Fibroblast of lung (primary cell): ENCODE measurements at regions not wholly inside any gene's neighbourhood (a gene's known extent, or its start where the extent isn't known, plus 50 kb on each side); places are given as distances from the start of the nearest gene placed in this dataset.

Experiments
- DNase-seq, 2 donors: peaks; one replicate each; pipeline versions ENCODE4 v3.0.0 to v3.0.0-alpha.2; 2010; ENCODE audit warnings: low read depth in 2 of 2
- H2AFZ ChIP-seq: 2 replicates; pipeline ENCODE4 v1.5.1; 2012; ENCODE audit warnings: low read length, control low read depth, inconsistent platforms
- H3K27ac ChIP-seq: 2 replicates; pipeline ENCODE4 v1.5.1; 2011; ENCODE audit warnings: low read length, control low read depth; ENCODE audit not compliant: insufficient read depth
- H3K27me3 ChIP-seq: 2 replicates; pipeline ENCODE4 v1.5.1; 2011; ENCODE audit warnings: mild to moderate bottlenecking, low read length; ENCODE audit not compliant: control insufficient read depth, insufficient read depth
- H3K36me3 ChIP-seq: 2 replicates; pipeline ENCODE4 v1.5.1; 2011; ENCODE audit warnings: low read length; ENCODE audit not compliant: control insufficient read depth, insufficient read depth
- H3K4me1 ChIP-seq: 2 replicates; pipeline ENCODE4 v1.5.1; 2011; ENCODE audit warnings: low read length; ENCODE audit not compliant: control insufficient read depth, insufficient read depth; ENCODE audit errors: extremely low read depth
- H3K4me2 ChIP-seq: 2 replicates; pipeline ENCODE4 v1.5.1; 2011; ENCODE audit warnings: low read length, control low read depth; ENCODE audit not compliant: insufficient read depth; ENCODE audit errors: extremely low read depth
- H3K4me3 ChIP-seq, 4 experiments: fragments of 200-600 bp in 1 of 4; sonication (generic) in 1 of 4; replicated peaks in 1 of 4; 2 replicates each; pipeline ENCODE4 v1.5.1; 2011 to 2016; ENCODE audit warnings: low read length in 4 of 4, low read depth in 3 of 4, mild to moderate bottlenecking in 3 of 4, control low read depth in 2 of 4, inconsistent platforms in 1 of 4, mixed read lengths in 1 of 4; ENCODE audit not compliant: insufficient read depth in 1 of 4; ENCODE audit errors: control extremely low read depth in 1 of 4
- H3K79me2 ChIP-seq: 2 replicates; pipeline ENCODE4 v1.5.1; 2012; ENCODE audit warnings: mild to moderate bottlenecking, low read length, inconsistent platforms; ENCODE audit not compliant: control insufficient read depth, insufficient read depth
- H3K9ac ChIP-seq: 2 replicates; pipeline ENCODE4 v1.5.1; 2011; ENCODE audit warnings: mild to moderate bottlenecking, low read length, control low read depth; ENCODE audit not compliant: insufficient read depth
- H3K9me3 ChIP-seq: 2 replicates; pipeline ENCODE4 v1.5.1; 2012; ENCODE audit warnings: low read depth, low read length; ENCODE audit not compliant: control insufficient read depth, insufficient read depth
- H4K20me1 ChIP-seq: 2 replicates; pipeline ENCODE4 v1.5.1; 2011; ENCODE audit warnings: low read length; ENCODE audit not compliant: control insufficient read depth, insufficient read depth; ENCODE audit errors: extremely low read depth
- CTCF ChIP-seq, 2 donors: IDR thresholded peaks in 1 of 2; conservative IDR thresholded peaks in 1 of 2; 1 replicate in 1 of 2; 2 replicates in 1 of 2; pipeline ENCODE4 v1.5.1; 2011 to 2012; ENCODE audit warnings: low read length in 2 of 2, control low read depth in 1 of 2, inconsistent platforms in 1 of 2, low read depth in 1 of 2, mild to moderate bottlenecking in 1 of 2
- EZH2 ChIP-seq: IDR thresholded peaks from 2 replicates; pipeline ENCODE4 v1.5.1; 2012; ENCODE audit warnings: low read length, control low read depth, mild to moderate bottlenecking; ENCODE audit errors: missing control alignments

- no peak for DNase-seq
- no peak overlapping the region for H2AFZ ChIP-seq
- H3K4me2 ChIP-seq = no peak overlapping the region
- TF ChIP-seq CTCF (conservative IDR thresholded peaks at IDR 0.05 in 1 of 2, IDR thresholded peaks at IDR 0.05 in 1 of 2; ENCODE audit: low read depth in 1 of 2, low read length in 2 of 2) (no peak), EZH2 (no peak)
- H4K20me1 ChIP-seq = peaks cover 1% of the 10 kb centered on the region
- H3K36me3 ChIP-seq = no peaks in the 10 kb centered on the region
- H3K4me1 ChIP-seq = no peaks in the 10 kb centered on the region
- peaks cover 3% of the 10 kb centered on the region for H3K27me3 ChIP-seq
- H3K9me3 ChIP-seq = no peaks in the 10 kb centered on the region
- H3K4me3 ChIP-seq = no peak overlapping the region
- H3K9ac ChIP-seq = no peak overlapping the region
- H3K79me2 ChIP-seq = no peaks in the 10 kb centered on the region
- H3K27ac ChIP-seq = no peak overlapping the region
Observed at GRCh38 chr7:131945957-131946544, 389.6 kb upstream of the PODXL start.

- no peak overlapping the region for H3K9ac ChIP-seq
- DNase-seq = peak; percentile 23 to 40
- no peak overlapping the region for H3K4me3 ChIP-seq
- H3K27me3 ChIP-seq = peaks cover 3% of the 10 kb centered on the region
- no peaks in the 10 kb centered on the region for H3K36me3 ChIP-seq
- no peaks in the 10 kb centered on the region for H3K4me1 ChIP-seq
- peaks cover 1% of the 10 kb centered on the region for H4K20me1 ChIP-seq
- no peaks in the 10 kb centered on the region for H3K9me3 ChIP-seq
- TF ChIP-seq EZH2 (no peak), CTCF (conservative IDR thresholded peaks at IDR 0.05 in 1 of 2, IDR thresholded peaks at IDR 0.05 in 1 of 2; ENCODE audit: low read depth in 1 of 2, low read length in 2 of 2) (peak; percentile 64 to 79)
- H3K79me2 ChIP-seq = no peaks in the 10 kb centered on the region
- H2AFZ ChIP-seq = no peak overlapping the region
- no peak overlapping the region for H3K4me2 ChIP-seq
- no peak overlapping the region for H3K27ac ChIP-seq
Observed at GRCh38 chr7:131945313-131945911, 389.0 kb upstream of the PODXL start.

- H4K20me1 ChIP-seq = peaks cover 1% of the 10 kb centered on the region
- peaks cover 3% of the 10 kb centered on the region for H3K27me3 ChIP-seq
- H3K9me3 ChIP-seq = no peaks in the 10 kb centered on the region
- H3K4me2 ChIP-seq = no peak overlapping the region
- H3K79me2 ChIP-seq = no peaks in the 10 kb centered on the region
- no peak for TF ChIP-seq EZH2
- no peaks in the 10 kb centered on the region for H3K4me1 ChIP-seq
- H3K9ac ChIP-seq = no peak overlapping the region
- H3K36me3 ChIP-seq = no peaks in the 10 kb centered on the region
- DNase-seq = no peak
- no peak overlapping the region for H3K4me3 ChIP-seq
- H3K27ac ChIP-seq = no peak overlapping the region
- no peak overlapping the region for H2AFZ ChIP-seq
Observed at GRCh38 chr7:131944556-131945069, 388.2 kb upstream of the PODXL start.
